PFSK-1 (cell line): ENCODE measurements at regions not wholly inside any gene's neighbourhood (a gene's known extent, or its start where the extent isn't known, plus 50 kb on each side); places are given as distances from the start of the nearest gene placed in this dataset.

Experiments
- FOXP2 ChIP-seq: optimal IDR thresholded peaks from 2 replicates; pipeline ENCODE3; 2011; ENCODE audit warnings: borderline replicate concordance, control low read depth, inconsistent platforms; ENCODE audit not compliant: insufficient read depth; ENCODE audit errors: extremely low read length, extremely low read depth
- POLR2AphosphoS5 ChIP-seq: IDR thresholded peaks from 2 replicates; pipeline ENCODE4 v1.6.1; 2012; ENCODE audit warnings: low read depth, mild to moderate bottlenecking, control low read depth, low read length, moderate library complexity
- SIN3A ChIP-seq: IDR thresholded peaks from 2 replicates; pipeline ENCODE4 v1.6.1; 2012; ENCODE audit warnings: mild to moderate bottlenecking, low read length, moderate library complexity, borderline replicate concordance; ENCODE audit not compliant: insufficient read depth
- TAF1 ChIP-seq: IDR thresholded peaks from 2 replicates; pipeline ENCODE4 v1.6.1; 2012; ENCODE audit warnings: low read length, control low read depth, borderline replicate concordance; ENCODE audit not compliant: insufficient read depth
- TF ChIP-seq, protein P1 (sequence below), 2 experiments: IDR thresholded peaks; 2 replicates each; pipeline versions ENCODE4 v1.6.1 to v1.8.0; 2011 to 2012; ENCODE audit warnings: low read depth in 2 of 2, low read length in 2 of 2, control low read depth in 1 of 2, inconsistent platforms in 1 of 2, mild to moderate bottlenecking in 1 of 2, moderate library complexity in 1 of 2; ENCODE audit not compliant: insufficient read depth in 1 of 2

DNA sequence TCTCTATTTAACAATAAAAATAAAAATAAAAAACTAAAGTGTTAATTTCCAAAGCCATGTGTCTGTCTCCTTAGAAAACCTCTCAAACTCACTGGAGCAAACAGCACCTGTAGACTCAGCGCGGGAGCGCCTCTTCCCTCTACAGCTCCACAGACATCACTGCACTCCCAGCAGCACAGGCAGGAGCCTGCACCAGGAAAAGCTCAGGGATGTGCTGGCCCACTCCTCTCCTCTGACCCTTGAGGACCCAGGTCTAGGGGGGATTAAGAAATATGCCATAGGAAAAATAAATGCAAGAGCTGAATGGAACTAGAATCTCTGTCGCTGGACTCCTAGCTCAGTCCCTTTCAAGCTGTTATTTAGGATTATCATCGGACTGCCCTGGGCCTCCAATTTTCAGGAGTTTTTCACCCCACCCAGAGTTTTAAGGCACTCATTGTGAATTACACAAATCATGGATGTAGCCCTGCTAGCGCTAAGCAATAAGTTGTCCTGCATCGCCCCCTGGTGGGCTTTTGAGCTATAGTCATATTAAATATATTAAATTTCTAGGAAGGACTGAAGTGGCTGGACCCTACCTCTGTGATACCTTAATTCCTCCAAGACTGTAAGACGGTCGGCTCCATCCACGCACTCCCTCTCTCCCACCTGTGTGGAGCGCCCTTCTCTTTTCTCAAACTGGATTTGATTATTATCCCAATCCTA is 333.9 kb downstream of the UQCRFS1 start:
- TF ChIP-seq, protein P1, sequence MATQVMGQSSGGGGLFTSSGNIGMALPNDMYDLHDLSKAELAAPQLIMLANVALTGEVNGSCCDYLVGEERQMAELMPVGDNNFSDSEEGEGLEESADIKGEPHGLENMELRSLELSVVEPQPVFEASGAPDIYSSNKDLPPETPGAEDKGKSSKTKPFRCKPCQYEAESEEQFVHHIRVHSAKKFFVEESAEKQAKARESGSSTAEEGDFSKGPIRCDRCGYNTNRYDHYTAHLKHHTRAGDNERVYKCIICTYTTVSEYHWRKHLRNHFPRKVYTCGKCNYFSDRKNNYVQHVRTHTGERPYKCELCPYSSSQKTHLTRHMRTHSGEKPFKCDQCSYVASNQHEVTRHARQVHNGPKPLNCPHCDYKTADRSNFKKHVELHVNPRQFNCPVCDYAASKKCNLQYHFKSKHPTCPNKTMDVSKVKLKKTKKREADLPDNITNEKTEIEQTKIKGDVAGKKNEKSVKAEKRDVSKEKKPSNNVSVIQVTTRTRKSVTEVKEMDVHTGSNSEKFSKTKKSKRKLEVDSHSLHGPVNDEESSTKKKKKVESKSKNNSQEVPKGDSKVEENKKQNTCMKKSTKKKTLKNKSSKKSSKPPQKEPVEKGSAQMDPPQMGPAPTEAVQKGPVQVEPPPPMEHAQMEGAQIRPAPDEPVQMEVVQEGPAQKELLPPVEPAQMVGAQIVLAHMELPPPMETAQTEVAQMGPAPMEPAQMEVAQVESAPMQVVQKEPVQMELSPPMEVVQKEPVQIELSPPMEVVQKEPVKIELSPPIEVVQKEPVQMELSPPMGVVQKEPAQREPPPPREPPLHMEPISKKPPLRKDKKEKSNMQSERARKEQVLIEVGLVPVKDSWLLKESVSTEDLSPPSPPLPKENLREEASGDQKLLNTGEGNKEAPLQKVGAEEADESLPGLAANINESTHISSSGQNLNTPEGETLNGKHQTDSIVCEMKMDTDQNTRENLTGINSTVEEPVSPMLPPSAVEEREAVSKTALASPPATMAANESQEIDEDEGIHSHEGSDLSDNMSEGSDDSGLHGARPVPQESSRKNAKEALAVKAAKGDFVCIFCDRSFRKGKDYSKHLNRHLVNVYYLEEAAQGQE (IDR thresholded peaks at IDR 0.05; ENCODE audit: insufficient read depth in 1 of 2, low read depth in 2 of 2, low read length in 2 of 2), result no peak
- TF ChIP-seq SIN3A, result no peak
- no peak for TF ChIP-seq POLR2AphosphoS5
- TF ChIP-seq FOXP2, result no peak
- no peak for TF ChIP-seq TAF1

DNA sequence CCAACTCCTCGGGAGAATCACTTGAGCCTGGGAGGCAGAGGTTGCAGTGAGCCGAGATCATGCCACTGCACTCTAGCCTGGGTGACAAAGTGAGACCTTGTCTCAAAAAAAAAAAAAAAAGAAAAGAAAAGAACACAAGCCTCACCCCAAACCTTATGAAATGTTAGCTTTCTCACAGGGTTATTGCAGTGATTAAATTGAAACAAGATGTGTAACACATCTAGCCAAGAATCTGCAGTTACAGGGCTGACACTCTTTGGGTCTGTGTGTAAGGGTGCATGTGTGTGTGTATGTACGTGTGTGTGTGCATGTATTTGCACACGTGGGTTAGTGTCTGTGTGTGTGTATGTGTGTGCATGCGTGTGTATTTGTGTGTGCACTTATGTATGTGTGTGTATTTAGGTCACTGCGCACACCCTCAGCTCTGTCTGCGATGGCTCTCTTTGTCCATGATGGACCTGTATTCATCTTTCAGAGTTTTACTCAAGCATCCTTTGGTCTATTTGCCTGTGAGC is 336.3 kb downstream of the UQCRFS1 start:
- TF ChIP-seq SIN3A (no peak), POLR2AphosphoS5 (no peak), FOXP2 (no peak), TAF1 (no peak)
- TF ChIP-seq, protein P1 (IDR thresholded peaks at IDR 0.05; ENCODE audit: insufficient read depth in 1 of 2, low read depth in 2 of 2, low read length in 2 of 2), result no peak

DNA sequence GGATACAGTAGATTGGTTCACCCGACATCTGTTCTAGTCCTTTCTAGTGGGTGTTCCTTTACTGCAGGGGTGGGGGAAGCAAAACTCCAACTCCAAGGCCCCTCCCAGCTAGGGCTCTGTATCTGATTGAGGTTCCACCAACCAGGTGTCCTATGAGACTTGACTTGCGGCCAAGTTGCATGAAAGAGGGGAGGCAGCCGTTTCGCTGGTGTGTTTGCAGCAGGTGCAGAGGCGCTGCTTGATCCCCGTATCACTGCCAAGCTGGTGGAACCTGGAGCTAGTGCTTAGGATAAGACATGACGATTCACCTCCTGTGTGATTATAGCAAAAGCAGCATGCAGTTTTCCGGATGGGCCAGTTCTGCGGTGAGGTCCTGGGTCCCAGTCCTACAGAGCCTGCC is 338.2 kb downstream of the UQCRFS1 start:
- TF ChIP-seq TAF1 (no peak), POLR2AphosphoS5 (no peak), SIN3A (no peak), FOXP2 (no peak)
- TF ChIP-seq, protein P1 (IDR thresholded peaks at IDR 0.05; ENCODE audit: insufficient read depth in 1 of 2, low read depth in 2 of 2, low read length in 2 of 2), result no peak

DNA sequence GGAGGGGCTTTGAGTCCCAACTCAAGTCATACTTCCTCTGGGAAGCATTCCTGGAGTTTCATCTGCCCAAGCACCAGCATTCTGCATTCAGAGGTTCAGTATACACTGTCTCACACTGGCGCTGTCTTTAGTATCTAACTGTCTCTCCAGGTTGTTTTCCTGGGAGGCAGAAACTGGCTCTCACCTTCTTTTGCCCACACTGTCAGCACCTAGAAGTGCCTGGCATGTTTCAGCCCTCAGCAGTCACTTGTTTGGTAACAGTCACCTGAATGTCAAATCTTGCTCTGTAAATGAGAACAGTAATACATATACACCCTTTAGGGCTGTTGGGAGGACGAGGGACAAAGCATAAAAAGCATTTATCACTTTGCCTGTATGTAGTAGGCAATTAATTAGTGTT is 339.6 kb downstream of the UQCRFS1 start:
- no peak for TF ChIP-seq POLR2AphosphoS5
- no peak for TF ChIP-seq SIN3A
- no peak for TF ChIP-seq TAF1

DNA sequence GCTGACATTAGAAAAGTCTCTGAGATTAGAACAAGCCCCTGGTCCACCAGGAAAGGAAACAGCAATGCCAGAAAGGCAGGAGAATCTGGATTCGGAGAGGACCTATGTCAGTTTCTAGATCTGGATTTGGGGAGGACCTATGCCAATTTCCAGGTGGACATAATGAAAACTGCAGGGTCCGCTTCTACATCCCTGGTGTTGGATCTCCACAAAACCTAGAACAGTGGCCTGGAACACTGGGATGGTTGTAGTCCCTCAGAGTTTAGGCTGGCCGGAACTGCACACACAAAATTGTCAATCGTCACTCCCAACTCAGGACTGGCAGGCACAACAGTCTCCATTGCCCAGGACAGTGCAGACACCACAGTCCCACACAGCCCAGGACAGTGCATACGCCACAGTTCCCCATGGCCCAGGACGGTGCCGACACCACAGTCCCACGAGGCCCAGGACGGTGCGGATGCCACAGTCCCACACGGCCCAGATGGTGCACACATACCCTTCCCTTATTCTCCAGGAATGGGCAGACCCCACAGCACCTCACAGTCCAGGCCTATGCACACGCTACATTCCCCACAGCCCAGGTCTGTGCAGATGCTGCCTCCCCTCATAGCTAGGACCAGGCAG is 341.7 kb downstream of the UQCRFS1 start:
- TF ChIP-seq, protein P1 (IDR thresholded peaks at IDR 0.05; ENCODE audit: insufficient read depth in 1 of 2, low read depth in 2 of 2, low read length in 2 of 2), result no peak
- no peak for TF ChIP-seq SIN3A
- TF ChIP-seq POLR2AphosphoS5, result no peak
- TF ChIP-seq TAF1, result no peak
- no peak for TF ChIP-seq FOXP2
